OCI-LY7 (cell line): ENCODE measurements at regions not wholly inside any gene's neighbourhood (a gene's known extent, or its start where the extent isn't known, plus 50 kb on each side); places are given as distances from the start of the nearest gene placed in this dataset.

Experiments
- BruUV-seq: library from RNA; stranded (reverse); fragments of 400-500 nt; replicated peaks from 2 replicates; lab custom pipeline; 2021; lab: Mats Ljungman, UMichigan
- CTCF ChIA-PET: fragments of 300-600 bp; sonication (Branson Sonifier 250); formaldehyde crosslinking; loops from one replicate; lab custom pipeline; 2022; ENCODE audit warnings: antibody characterized with exemption; ENCODE audit not compliant: unreplicated experiment; lab: Charles Lee
- POLR2A ChIA-PET: fragments of 300-600 bp; sonication (Branson Sonifier 250); formaldehyde crosslinking; loops from one replicate; lab custom pipeline; 2022; ENCODE audit warnings: antibody characterized with exemption; lab: Charles Lee
- DNase-seq: peaks from one replicate; pipeline ENCODE4 v3.0.0-alpha.2; 2015; ENCODE audit warnings: low spot score
- H2AFZ ChIP-seq: fragments of 200-600 bp; sonication (generic), shearing (Covaris generic); 2 replicates; pipeline ENCODE4 v1.6.1; 2014; ENCODE audit warnings: mild to moderate bottlenecking, antibody characterized with exemption, low read length, moderate library complexity
- H3K27ac ChIP-seq: fragments of 200-600 bp; sonication (generic); 2 replicates; pipeline ENCODE4 v1.5.1; 2014; ENCODE audit warnings: mixed run types, low read depth, mild to moderate bottlenecking, moderate library complexity, low read length, inconsistent platforms; ENCODE audit not compliant: poor library complexity, severe bottlenecking
- H3K36me3 ChIP-seq: fragments of 200-600 bp; sonication (generic); 2 replicates; pipeline ENCODE4 v1.6.1; 2014; ENCODE audit warnings: mild to moderate bottlenecking, antibody characterized with exemption, low read length, moderate library complexity, mixed read lengths; ENCODE audit not compliant: insufficient read depth
- H3K4me1 ChIP-seq: fragments of 200-600 bp; sonication (generic); 2 replicates; pipeline ENCODE4 v1.5.1; 2014; ENCODE audit warnings: mild to moderate bottlenecking, low read length; ENCODE audit not compliant: insufficient read depth, poor library complexity, severe bottlenecking
- H3K4me2 ChIP-seq: fragments of 200-600 bp; sonication (generic); 2 replicates; pipeline ENCODE4 v1.6.1; 2014; ENCODE audit warnings: mild to moderate bottlenecking, low read length
- H3K4me3 ChIP-seq: fragments of 200-600 bp; sonication (generic); 2 replicates; pipeline ENCODE4 v1.5.1; 2014; ENCODE audit warnings: mild to moderate bottlenecking, low read depth, low read length; ENCODE audit not compliant: poor library complexity, severe bottlenecking
- H3K79me2 ChIP-seq: fragments of 200-600 bp; sonication (generic); 2 replicates; pipeline ENCODE4 v1.6.1; 2016; ENCODE audit warnings: low read depth, mild to moderate bottlenecking, low read length, moderate library complexity, mixed read lengths; ENCODE audit not compliant: insufficient read depth
- H3K9me2 ChIP-seq: fragments of 200-600 bp; sonication (generic); 2 replicates; pipeline ENCODE4 v1.6.1; 2016; ENCODE audit warnings: mild to moderate bottlenecking, low read length, mixed read lengths; ENCODE audit not compliant: insufficient read depth
- H3K9me3 ChIP-seq: fragments of 200-600 bp; sonication (generic); 2 replicates; pipeline ENCODE4 v1.6.1; 2014; ENCODE audit warnings: mild to moderate bottlenecking, mixed run types, low read length, mixed read lengths
- H4K20me1 ChIP-seq: fragments of 200-600 bp; sonication (generic); 2 replicates; pipeline ENCODE4 v1.6.1; 2014; ENCODE audit warnings: mild to moderate bottlenecking, antibody characterized with exemption, low read length, moderate library complexity, mixed read lengths; ENCODE audit not compliant: insufficient read depth
- EZH2phosphoT487 ChIP-seq: fragments of 200-600 bp; sonication (generic); IDR thresholded peaks from 2 replicates; pipeline ENCODE4 v1.6.1; 2018; ENCODE audit warnings: low read depth, borderline replicate concordance, mild to moderate bottlenecking, mixed run types, antibody characterized with exemption, low read length, moderate library complexity, mixed read lengths
- intact Hi-C: fragments of 100-400 bp; cut with micrococcal nuclease; formaldehyde crosslinking; loops from one replicate; pipeline ENCODE4 v1.10.0; 2022; ENCODE audit not compliant: unreplicated experiment
- TF ChIP-seq, protein P1 (sequence below): fragments of 200-600 bp; sonication (generic); conservative IDR thresholded peaks from 2 replicates; pipeline ENCODE4 v1.5.1; 2014; ENCODE audit warnings: mild to moderate bottlenecking, antibody characterized with exemption, low read length, moderate library complexity, mixed read lengths

DNA sequence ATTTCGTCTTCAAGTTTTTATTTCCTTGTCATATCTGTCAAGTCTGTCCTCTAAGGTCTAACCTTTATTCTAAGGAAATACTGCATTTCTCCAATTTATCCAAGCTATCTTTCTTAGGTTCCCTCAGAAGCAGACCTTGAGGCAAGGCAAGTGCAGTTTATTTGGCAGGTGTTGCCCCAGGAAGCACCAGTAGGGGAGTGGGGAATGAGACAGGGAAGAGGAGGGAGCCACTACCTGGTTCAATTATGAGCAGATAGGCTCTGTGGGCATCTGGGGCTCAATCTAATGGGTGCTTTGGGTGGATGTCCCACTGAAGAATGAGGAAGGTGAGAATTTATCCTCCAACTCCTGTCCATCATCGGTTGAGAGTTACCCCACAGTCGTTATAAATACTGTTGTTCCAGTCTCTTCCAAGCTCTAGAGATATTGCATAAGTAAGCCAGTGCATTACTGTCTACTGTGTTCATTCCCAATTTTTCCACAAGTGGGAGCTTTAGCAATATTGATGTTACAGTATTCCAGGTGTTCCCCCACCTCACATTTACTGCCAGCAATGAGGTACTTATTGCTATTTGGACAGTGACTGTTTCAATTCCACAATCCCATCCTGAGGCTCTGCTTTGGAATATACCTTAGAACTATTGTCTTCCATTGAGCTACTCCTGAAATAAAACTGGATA lies 154.9 kb upstream of the CEP126 start:
- Histone ChIP-seq H3K36me3 (no peaks in the 10 kb centered on the region), H3K79me2 (no peaks in the 10 kb centered on the region), H4K20me1 (no peaks in the 10 kb centered on the region), H3K9me3 (0 out of 2 replicates have a peak, but pooled peaks cover 13% of the 10 kb centered on the region), H3K4me2 (no peak overlapping the region), H3K9me2 (no peaks in the 10 kb centered on the region), H3K27ac (no peak overlapping the region), H2AFZ (no peak overlapping the region), H3K4me1 (no peaks in the 10 kb centered on the region), H3K4me3 (no peak overlapping the region)
- ChIA-PET POLR2A (interaction anchor here (0.7 to 1.4 kb wide), 2 partner anchors 29 to 37 kb away, joined by 3 to 5 read pairs; no protein-coding TSS in a partner anchor), CTCF (no interaction called here)
- DNase-seq, result no peak
- TF ChIP-seq, protein P1, sequence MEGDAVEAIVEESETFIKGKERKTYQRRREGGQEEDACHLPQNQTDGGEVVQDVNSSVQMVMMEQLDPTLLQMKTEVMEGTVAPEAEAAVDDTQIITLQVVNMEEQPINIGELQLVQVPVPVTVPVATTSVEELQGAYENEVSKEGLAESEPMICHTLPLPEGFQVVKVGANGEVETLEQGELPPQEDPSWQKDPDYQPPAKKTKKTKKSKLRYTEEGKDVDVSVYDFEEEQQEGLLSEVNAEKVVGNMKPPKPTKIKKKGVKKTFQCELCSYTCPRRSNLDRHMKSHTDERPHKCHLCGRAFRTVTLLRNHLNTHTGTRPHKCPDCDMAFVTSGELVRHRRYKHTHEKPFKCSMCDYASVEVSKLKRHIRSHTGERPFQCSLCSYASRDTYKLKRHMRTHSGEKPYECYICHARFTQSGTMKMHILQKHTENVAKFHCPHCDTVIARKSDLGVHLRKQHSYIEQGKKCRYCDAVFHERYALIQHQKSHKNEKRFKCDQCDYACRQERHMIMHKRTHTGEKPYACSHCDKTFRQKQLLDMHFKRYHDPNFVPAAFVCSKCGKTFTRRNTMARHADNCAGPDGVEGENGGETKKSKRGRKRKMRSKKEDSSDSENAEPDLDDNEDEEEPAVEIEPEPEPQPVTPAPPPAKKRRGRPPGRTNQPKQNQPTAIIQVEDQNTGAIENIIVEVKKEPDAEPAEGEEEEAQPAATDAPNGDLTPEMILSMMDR, result no peak
- TF ChIP-seq EZH2phosphoT487, result no peak
- intact Hi-C loops, result no loop called here
- BruUV-seq, result no TSS peak

DNA sequence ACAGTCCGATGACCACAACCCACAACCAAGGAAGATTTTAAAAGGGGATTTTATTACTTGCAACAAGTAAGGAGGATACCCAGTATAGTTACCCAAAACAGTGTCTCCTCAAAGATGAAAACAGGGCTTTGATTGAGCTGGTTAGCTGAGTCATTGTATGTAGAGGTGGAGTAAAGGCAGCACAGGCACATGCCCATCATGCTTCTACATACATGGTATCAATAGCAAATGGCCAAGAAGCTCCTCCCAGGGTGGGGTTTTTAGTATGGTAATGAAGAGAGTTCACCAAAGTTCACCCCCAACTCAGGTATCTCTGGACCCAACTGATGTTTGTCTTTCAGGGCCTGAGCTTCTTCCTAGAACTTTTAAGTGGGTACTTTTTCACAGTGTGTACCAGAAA lies 157.1 kb upstream of the CEP126 start:
- no peaks in the 10 kb centered on the region for H3K79me2 ChIP-seq
- H3K9me2 ChIP-seq, result no peaks in the 10 kb centered on the region
- no peak for DNase-seq
- H3K9me3 ChIP-seq, result 0 out of 2 replicates have a peak, but pooled peaks cover 13% of the 10 kb centered on the region
- H3K4me2 ChIP-seq, result no peak overlapping the region
- ChIA-PET POLR2A (no interaction called here), CTCF (no interaction called here)
- intact Hi-C loops, result no loop called here
- TF ChIP-seq, protein P1, result no peak
- no peak for TF ChIP-seq EZH2phosphoT487
- no peak overlapping the region for H3K4me3 ChIP-seq
- no peaks in the 10 kb centered on the region for H3K36me3 ChIP-seq
- H3K27ac ChIP-seq, result no peak overlapping the region
- H3K4me1 ChIP-seq, result no peaks in the 10 kb centered on the region
- no peak overlapping the region for H2AFZ ChIP-seq
- no peaks in the 10 kb centered on the region for H4K20me1 ChIP-seq
- no TSS peak for BruUV-seq
